PFSK-1 (cell line): ENCODE measurements at regions not wholly inside any gene's neighbourhood (a gene's known extent, or its start where the extent isn't known, plus 50 kb on each side); places are given as distances from the start of the nearest gene placed in this dataset.

Experiments
- FOXP2 ChIP-seq: optimal IDR thresholded peaks from 2 replicates; pipeline ENCODE3; 2011; ENCODE audit warnings: borderline replicate concordance, control low read depth, inconsistent platforms; ENCODE audit not compliant: insufficient read depth; ENCODE audit errors: extremely low read length, extremely low read depth
- POLR2AphosphoS5 ChIP-seq: IDR thresholded peaks from 2 replicates; pipeline ENCODE4 v1.6.1; 2012; ENCODE audit warnings: low read depth, mild to moderate bottlenecking, control low read depth, low read length, moderate library complexity
- REST ChIP-seq, 2 experiments: IDR thresholded peaks; 2 replicates each; pipeline versions ENCODE4 v1.6.1 to v1.8.0; 2011 to 2012; ENCODE audit warnings: low read depth in 2 of 2, low read length in 2 of 2, control low read depth in 1 of 2, inconsistent platforms in 1 of 2, mild to moderate bottlenecking in 1 of 2, moderate library complexity in 1 of 2; ENCODE audit not compliant: insufficient read depth in 1 of 2
- SIN3A ChIP-seq: IDR thresholded peaks from 2 replicates; pipeline ENCODE4 v1.6.1; 2012; ENCODE audit warnings: mild to moderate bottlenecking, low read length, moderate library complexity, borderline replicate concordance; ENCODE audit not compliant: insufficient read depth
- TAF1 ChIP-seq: IDR thresholded peaks from 2 replicates; pipeline ENCODE4 v1.6.1; 2012; ENCODE audit warnings: low read length, control low read depth, borderline replicate concordance; ENCODE audit not compliant: insufficient read depth

DNA sequence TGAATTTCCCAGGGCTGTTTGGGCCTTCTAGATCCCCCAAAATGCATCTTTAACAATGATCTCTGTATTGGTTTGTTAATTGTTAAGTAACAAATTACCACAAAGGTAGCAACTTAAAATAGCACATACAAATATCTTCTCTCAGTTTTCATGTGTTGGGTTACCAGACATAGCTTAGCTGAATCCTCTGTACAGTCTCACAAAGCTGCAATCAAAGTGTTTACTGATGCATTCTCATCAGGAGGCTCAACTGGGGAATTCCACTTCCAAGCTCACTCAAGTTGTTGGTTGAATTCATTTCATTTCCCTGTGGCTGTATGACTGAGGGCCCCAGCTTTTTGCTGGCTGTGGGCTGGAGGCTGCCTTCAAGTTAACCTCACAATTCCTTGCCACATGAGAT is 297.6 kb downstream of the RPLP1 start:
- no peak for TF ChIP-seq TAF1
- TF ChIP-seq POLR2AphosphoS5, result no peak
- TF ChIP-seq REST (IDR thresholded peaks at IDR 0.05; ENCODE audit: insufficient read depth in 1 of 2, low read depth in 2 of 2, low read length in 2 of 2), result no peak
- TF ChIP-seq SIN3A, result no peak
- TF ChIP-seq FOXP2, result no peak
